ENCODE measurements at regions not wholly inside any gene's neighbourhood (a gene's known extent, or its start where the extent isn't known, plus 50 kb on each side); places are given as distances from the start of the nearest gene placed in this dataset.

DNA sequence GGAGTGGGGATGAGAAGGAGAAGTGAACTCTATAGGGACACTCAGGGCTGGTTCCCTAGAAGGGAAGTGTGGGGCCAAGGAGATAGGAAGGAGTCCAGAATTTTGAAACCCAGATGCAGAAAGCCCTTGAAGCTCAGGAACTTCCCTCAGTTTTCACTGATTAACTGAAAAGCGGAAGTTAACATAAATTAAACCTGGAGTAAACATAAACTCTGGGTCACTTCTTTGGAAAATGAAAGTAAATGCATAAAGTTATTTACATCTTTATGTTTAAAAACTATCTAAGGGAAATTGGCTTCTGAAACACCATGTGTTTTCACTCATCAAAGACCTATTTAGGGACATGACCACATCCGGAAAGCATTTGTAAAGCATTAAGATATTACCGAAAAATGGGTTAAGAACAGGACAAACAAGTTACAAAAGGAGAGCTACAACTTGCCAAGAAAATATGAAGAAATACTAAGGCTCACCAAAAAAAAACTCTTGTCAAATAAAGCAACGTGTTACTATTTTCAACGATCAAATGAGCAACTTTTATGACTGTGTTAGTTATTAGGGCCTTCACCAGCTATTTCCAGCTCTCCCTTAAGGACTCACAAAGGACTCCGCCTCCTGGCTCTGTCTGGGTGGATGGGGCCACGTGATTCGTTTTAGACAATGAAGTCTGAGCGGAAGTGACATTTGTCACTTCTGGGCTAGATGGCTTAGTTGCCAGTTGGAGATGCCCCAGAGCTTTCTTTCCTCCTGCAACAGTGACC lies 439.1 kb upstream of the ZNF507 start:
- TF ChIP-seq YY1 (IDR thresholded peaks at IDR 0.05; ENCODE audit: low read depth) (no peak), TEAD4 (IDR thresholded peaks at IDR 0.05) (no peak), NFIC (IDR thresholded peaks at IDR 0.05) (no peak), RAD21 (IDR thresholded peaks at IDR 0.05; ENCODE audit: low read depth) (no peak), ZBTB7A (IDR thresholded peaks at IDR 0.05; ENCODE audit: low read depth) (no peak), TCF12 (IDR thresholded peaks at IDR 0.05; ENCODE audit: low read depth) (no peak), EGR1 (IDR thresholded peaks at IDR 0.05) (no peak), EP300 (IDR thresholded peaks at IDR 0.05; ENCODE audit: borderline replicate concordance) (no peak), CEBPB (IDR thresholded peaks at IDR 0.05) (no peak), TAF1 (IDR thresholded peaks at IDR 0.05; ENCODE audit: low read depth) (no peak)
- TF ChIP-seq, protein P1, sequence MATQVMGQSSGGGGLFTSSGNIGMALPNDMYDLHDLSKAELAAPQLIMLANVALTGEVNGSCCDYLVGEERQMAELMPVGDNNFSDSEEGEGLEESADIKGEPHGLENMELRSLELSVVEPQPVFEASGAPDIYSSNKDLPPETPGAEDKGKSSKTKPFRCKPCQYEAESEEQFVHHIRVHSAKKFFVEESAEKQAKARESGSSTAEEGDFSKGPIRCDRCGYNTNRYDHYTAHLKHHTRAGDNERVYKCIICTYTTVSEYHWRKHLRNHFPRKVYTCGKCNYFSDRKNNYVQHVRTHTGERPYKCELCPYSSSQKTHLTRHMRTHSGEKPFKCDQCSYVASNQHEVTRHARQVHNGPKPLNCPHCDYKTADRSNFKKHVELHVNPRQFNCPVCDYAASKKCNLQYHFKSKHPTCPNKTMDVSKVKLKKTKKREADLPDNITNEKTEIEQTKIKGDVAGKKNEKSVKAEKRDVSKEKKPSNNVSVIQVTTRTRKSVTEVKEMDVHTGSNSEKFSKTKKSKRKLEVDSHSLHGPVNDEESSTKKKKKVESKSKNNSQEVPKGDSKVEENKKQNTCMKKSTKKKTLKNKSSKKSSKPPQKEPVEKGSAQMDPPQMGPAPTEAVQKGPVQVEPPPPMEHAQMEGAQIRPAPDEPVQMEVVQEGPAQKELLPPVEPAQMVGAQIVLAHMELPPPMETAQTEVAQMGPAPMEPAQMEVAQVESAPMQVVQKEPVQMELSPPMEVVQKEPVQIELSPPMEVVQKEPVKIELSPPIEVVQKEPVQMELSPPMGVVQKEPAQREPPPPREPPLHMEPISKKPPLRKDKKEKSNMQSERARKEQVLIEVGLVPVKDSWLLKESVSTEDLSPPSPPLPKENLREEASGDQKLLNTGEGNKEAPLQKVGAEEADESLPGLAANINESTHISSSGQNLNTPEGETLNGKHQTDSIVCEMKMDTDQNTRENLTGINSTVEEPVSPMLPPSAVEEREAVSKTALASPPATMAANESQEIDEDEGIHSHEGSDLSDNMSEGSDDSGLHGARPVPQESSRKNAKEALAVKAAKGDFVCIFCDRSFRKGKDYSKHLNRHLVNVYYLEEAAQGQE (IDR thresholded peaks at IDR 0.05; ENCODE audit: low read depth): no peak
- TF ChIP-seq, protein P2, sequence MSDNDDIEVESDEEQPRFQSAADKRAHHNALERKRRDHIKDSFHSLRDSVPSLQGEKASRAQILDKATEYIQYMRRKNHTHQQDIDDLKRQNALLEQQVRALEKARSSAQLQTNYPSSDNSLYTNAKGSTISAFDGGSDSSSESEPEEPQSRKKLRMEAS (IDR thresholded peaks at IDR 0.05): no peak

DNA sequence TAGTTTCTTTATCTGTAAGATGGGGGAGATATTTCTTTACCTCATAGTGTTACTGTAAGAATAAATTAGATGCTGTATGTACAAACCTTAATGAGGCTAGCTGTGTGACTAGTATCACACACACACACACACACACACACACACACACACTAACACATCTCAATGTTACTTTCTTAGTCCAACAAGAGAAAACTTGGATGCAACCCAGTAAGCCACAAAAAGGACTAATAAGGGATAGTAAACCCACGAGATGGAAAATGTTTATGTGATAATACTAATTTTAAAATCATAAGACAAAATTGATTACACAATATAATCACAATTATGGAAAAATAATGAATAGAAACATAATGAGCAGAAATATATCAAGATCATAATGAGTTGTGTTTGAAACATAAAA lies 437.7 kb upstream of the ZNF507 start:
- TF ChIP-seq RAD21 (IDR thresholded peaks at IDR 0.05; ENCODE audit: low read depth) (no peak), TEAD4 (IDR thresholded peaks at IDR 0.05) (no peak), TCF12 (IDR thresholded peaks at IDR 0.05; ENCODE audit: low read depth) (no peak), CREB1 (IDR thresholded peaks at IDR 0.05; ENCODE audit: low read depth) (no peak), CEBPB (IDR thresholded peaks at IDR 0.05) (no peak), ZBTB7A (IDR thresholded peaks at IDR 0.05; ENCODE audit: low read depth) (no peak), YY1 (IDR thresholded peaks at IDR 0.05; ENCODE audit: low read depth) (no peak), NFIC (IDR thresholded peaks at IDR 0.05) (no peak), FOXM1 (IDR thresholded peaks at IDR 0.05; ENCODE audit: borderline replicate concordance, low read depth) (no peak)
- TF ChIP-seq, protein P3, sequence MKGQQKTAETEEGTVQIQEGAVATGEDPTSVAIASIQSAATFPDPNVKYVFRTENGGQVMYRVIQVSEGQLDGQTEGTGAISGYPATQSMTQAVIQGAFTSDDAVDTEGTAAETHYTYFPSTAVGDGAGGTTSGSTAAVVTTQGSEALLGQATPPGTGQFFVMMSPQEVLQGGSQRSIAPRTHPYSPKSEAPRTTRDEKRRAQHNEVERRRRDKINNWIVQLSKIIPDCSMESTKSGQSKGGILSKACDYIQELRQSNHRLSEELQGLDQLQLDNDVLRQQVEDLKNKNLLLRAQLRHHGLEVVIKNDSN (IDR thresholded peaks at IDR 0.05): no peak
- TF ChIP-seq, protein P2 (IDR thresholded peaks at IDR 0.05): no peak

DNA sequence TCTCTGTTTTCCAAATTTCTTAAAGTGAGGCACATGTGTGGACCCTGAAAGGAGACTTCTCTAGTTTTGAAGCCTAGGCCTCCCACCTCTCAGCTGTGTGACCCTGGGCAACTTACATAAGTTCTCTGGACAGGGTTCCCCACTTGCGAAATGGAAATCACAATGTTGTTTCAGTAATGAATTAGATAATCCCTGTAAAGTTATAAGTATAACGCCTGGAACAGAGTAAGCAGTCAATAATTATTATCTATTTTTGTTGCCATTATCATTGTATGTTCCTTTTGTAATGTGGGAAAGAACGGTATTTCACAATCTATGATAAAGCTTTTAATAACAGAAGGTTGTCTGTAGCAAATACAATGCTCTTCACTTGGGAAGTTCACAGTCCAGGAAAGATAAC lies 437.3 kb upstream of the ZNF507 start:
- no peak for TF ChIP-seq NFIC (IDR thresholded peaks at IDR 0.05)
- no peak for TF ChIP-seq TAF1 (IDR thresholded peaks at IDR 0.05; ENCODE audit: low read depth)
- no peak for TF ChIP-seq EGR1 (IDR thresholded peaks at IDR 0.05)
- TF ChIP-seq, protein P2 (IDR thresholded peaks at IDR 0.05): no peak
- no peak for TF ChIP-seq RAD21 (IDR thresholded peaks at IDR 0.05; ENCODE audit: low read depth)
- no peak for TF ChIP-seq YY1 (IDR thresholded peaks at IDR 0.05; ENCODE audit: low read depth)
- TF ChIP-seq CEBPB (IDR thresholded peaks at IDR 0.05): no peak
- TF ChIP-seq, protein P3 (IDR thresholded peaks at IDR 0.05): no peak
- no peak for TF ChIP-seq TCF12 (IDR thresholded peaks at IDR 0.05; ENCODE audit: low read depth)
- TF ChIP-seq FOXM1 (IDR thresholded peaks at IDR 0.05; ENCODE audit: borderline replicate concordance, low read depth): no peak
- TF ChIP-seq EP300 (IDR thresholded peaks at IDR 0.05; ENCODE audit: borderline replicate concordance): no peak
- TF ChIP-seq ZBTB7A (IDR thresholded peaks at IDR 0.05; ENCODE audit: low read depth): no peak
- no peak for TF ChIP-seq TEAD4 (IDR thresholded peaks at IDR 0.05)

DNA sequence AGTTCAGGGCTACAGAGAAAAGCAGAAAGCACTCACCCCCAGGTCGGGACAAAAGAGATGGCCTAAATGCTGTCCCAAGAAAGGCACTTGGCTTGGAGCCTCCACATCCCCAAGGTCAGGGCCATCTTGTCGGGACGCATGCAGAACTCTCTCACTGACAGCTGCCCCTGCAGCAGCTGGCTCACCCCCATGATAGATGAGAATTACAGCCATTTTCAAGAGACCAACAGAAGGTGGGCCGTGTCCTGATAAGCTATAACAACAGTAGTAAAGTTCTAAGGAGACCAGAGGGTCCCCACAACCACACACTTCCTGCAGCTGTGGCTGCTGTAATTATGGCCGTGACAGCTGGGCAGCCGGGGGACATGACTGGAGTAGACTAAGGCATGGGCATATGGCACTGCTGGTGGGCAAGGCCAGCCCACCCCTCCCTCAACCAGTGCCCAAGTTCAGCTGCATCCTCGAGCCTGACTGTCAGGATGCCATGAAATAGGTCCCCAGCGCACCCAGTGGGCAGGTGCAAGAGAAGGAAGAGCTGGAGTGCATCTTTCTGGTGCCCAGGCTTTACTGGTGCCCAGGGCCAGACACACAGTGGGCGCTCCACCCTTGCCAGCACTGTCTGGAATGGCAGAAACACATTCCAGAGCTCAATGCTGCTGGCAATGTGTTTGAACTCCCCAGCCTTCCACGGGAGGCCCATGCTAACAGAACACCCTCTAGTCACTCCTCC lies 436.7 kb upstream of the ZNF507 start:
- TF ChIP-seq EGR1 (IDR thresholded peaks at IDR 0.05): no peak
- no peak for TF ChIP-seq RAD21 (IDR thresholded peaks at IDR 0.05; ENCODE audit: low read depth)
- TF ChIP-seq FOXM1 (IDR thresholded peaks at IDR 0.05; ENCODE audit: borderline replicate concordance, low read depth): no peak
- no peak for TF ChIP-seq TCF12 (IDR thresholded peaks at IDR 0.05; ENCODE audit: low read depth)
- TF ChIP-seq TEAD4 (IDR thresholded peaks at IDR 0.05): no peak
- no peak for TF ChIP-seq CREB1 (IDR thresholded peaks at IDR 0.05; ENCODE audit: low read depth)
- TF ChIP-seq, protein P2 (IDR thresholded peaks at IDR 0.05): no peak
- no peak for TF ChIP-seq CEBPB (IDR thresholded peaks at IDR 0.05)
- TF ChIP-seq TAF1 (IDR thresholded peaks at IDR 0.05; ENCODE audit: low read depth): no peak
- TF ChIP-seq, protein P1 (IDR thresholded peaks at IDR 0.05; ENCODE audit: low read depth): no peak
- no peak for TF ChIP-seq EP300 (IDR thresholded peaks at IDR 0.05; ENCODE audit: borderline replicate concordance)
- TF ChIP-seq, protein P3 (IDR thresholded peaks at IDR 0.05): no peak
- no peak for TF ChIP-seq ZBTB7A (IDR thresholded peaks at IDR 0.05; ENCODE audit: low read depth)

Data from Ishikawa (cell line).